ENCODE measurements at regions not wholly inside any gene's neighbourhood (a gene's known extent, or its start where the extent isn't known, plus 50 kb on each side); places are given as distances from the start of the nearest gene placed in this dataset.

GRCh38 chr12:98123021-98123461 is 392.3 kb upstream of the TMPO start:
- in situ Hi-C loops (cut with MboI; ENCODE audit: low pct_unique_long_range_greater_than_20kb, low sequenced_read_pairs, unreplicated experiment): no loop called here
- DNase-seq (ENCODE audit: low spot score): no peak
- no peak for TF ChIP-seq CTCF (IDR thresholded peaks at IDR 0.05; ENCODE audit: extremely low read depth, insufficient read depth, missing control alignments)

DNA sequence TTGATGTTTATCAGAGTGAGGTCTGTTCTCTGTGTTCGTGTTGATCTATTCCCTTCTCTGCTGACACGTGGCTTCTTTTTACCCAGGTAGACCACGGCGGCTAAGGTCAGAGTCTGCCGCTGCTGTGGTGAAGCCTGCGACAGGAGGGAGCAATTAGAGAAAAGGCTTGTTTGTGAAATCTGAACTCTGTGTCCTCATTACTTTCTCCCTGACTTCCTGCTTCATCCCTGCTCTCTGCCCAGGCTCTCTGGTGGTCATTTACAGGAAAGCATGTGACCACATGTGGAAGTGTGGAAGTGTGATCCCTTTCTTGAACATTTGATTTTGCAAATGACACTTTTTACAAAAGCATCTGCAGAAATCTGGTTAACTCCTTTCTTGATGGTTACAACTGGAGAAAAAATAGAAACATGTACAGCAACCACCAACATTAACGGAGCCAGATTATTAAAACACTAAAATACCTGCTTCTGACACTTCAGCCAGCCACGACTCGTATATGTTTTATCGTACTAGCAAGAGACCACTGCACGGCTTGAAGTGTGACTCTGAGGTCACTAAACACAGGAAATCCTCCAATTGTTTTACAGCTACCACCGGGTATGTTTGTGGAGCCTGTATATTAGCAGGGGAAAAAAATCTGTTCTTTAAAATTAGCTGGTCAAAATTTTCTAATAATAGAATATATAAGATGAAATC is 388.6 kb upstream of the TMPO start:
- in situ Hi-C loops (cut with MboI; ENCODE audit: low pct_unique_long_range_greater_than_20kb, low sequenced_read_pairs, unreplicated experiment): no loop called here
- TF ChIP-seq CTCF (IDR thresholded peaks at IDR 0.05; ENCODE audit: extremely low read depth, insufficient read depth, missing control alignments): no peak
- no peak for DNase-seq (ENCODE audit: low spot score)

GRCh38 chr12:98127336-98127679 is 388.1 kb upstream of the TMPO start:
- in situ Hi-C loops (cut with MboI; ENCODE audit: low pct_unique_long_range_greater_than_20kb, low sequenced_read_pairs, unreplicated experiment): no loop called here
- no peak for TF ChIP-seq CTCF (IDR thresholded peaks at IDR 0.05; ENCODE audit: extremely low read depth, insufficient read depth, missing control alignments)
- DNase-seq (ENCODE audit: low spot score): no peak

- TF ChIP-seq CTCF (IDR thresholded peaks at IDR 0.05; ENCODE audit: extremely low read depth, insufficient read depth, missing control alignments): no peak
- DNase-seq (ENCODE audit: low spot score): no peak
- in situ Hi-C loops (cut with MboI; ENCODE audit: low pct_unique_long_range_greater_than_20kb, low sequenced_read_pairs, unreplicated experiment): no loop called here
Measured at GRCh38 chr12:98127854-98128253, 387.5 kb upstream of the TMPO start.

- in situ Hi-C loops (cut with MboI; ENCODE audit: low pct_unique_long_range_greater_than_20kb, low sequenced_read_pairs, unreplicated experiment): no loop called here
- no peak for DNase-seq (ENCODE audit: low spot score)
- no peak for TF ChIP-seq CTCF (IDR thresholded peaks at IDR 0.05; ENCODE audit: extremely low read depth, insufficient read depth, missing control alignments)
Measured at GRCh38 chr12:98136544-98136943, 378.8 kb upstream of the TMPO start.

- DNase-seq (ENCODE audit: low spot score): no peak
- in situ Hi-C loops (cut with MboI; ENCODE audit: low pct_unique_long_range_greater_than_20kb, low sequenced_read_pairs, unreplicated experiment): no loop called here
- TF ChIP-seq CTCF (IDR thresholded peaks at IDR 0.05; ENCODE audit: extremely low read depth, insufficient read depth, missing control alignments): no peak
Measured at GRCh38 chr12:98137278-98137677, 378.1 kb upstream of the TMPO start.

All from GM13977 (cell line).